Gastrocnemius medialis (tissue), 4 donors: ENCODE measurements at regions not wholly inside any gene's neighbourhood (a gene's known extent, or its start where the extent isn't known, plus 50 kb on each side); places are given as distances from the start of the nearest gene placed in this dataset.

Experiments
- ATAC-seq, 2 donors: fragments of 150-250 bp; one replicate each; pipeline ENCODE4 v1.9.1; 2016
- DNase-seq, 2 donors: peaks; one replicate each; pipeline ENCODE4 v3.0.0-alpha.2; 2019
- H3K27ac ChIP-seq, 4 donors: fragments of 200-600 bp; sonication (generic); 1 replicate in 1 of 4; 2 replicates in 3 of 4; pipeline ENCODE4 v1.5.1; 2016 to 2018; ENCODE audit warnings: mild to moderate bottlenecking in 2 of 4, moderate library complexity in 1 of 4
- H3K27me3 ChIP-seq, 3 donors: fragments of 200-600 bp; sonication (generic) in 2 of 3; 1 replicate in 1 of 3; 2 replicates in 2 of 3; pipeline versions ENCODE4 v1.5.1 to v1.6.0; 2016 to 2019; ENCODE audit warnings: mild to moderate bottlenecking in 1 of 3, moderate library complexity in 1 of 3
- H3K36me3 ChIP-seq, 2 donors: fragments of 200-600 bp; sonication (generic) in 1 of 2; one replicate each; pipeline ENCODE4 v1.5.1; 2017 to 2018
- H3K4me1 ChIP-seq, 2 donors: fragments of 200-600 bp; sonication (generic) in 1 of 2; one replicate each; pipeline ENCODE4 v1.5.1; 2016 to 2017; ENCODE audit warnings: mild to moderate bottlenecking in 2 of 2
- H3K4me3 ChIP-seq, 4 donors: fragments of 200-600 bp; sonication (generic) in 3 of 4; 1 replicate in 1 of 4; 2 replicates in 3 of 4; pipeline ENCODE4 v1.5.1; 2016 to 2019; ENCODE audit warnings: mild to moderate bottlenecking in 2 of 4
- H3K9me3 ChIP-seq, 3 donors: fragments of 200-600 bp; sonication (generic) in 2 of 3; 1 replicate in 1 of 3; 2 replicates in 2 of 3; pipeline ENCODE4 v1.5.1; 2016 to 2019
- CTCF ChIP-seq, 5 experiments: fragments of 450-650 bp in 3 of 5; fragments of 200-600 bp in 2 of 5; sonication (generic) in 2 of 5; IDR thresholded peaks in 4 of 5; conservative IDR thresholded peaks in 1 of 5; 1 replicate in 4 of 5; 2 replicates in 1 of 5; pipeline ENCODE4 v1.5.1; 2016 to 2019; ENCODE audit warnings: antibody characterized with exemption in 5 of 5, mild to moderate bottlenecking in 3 of 5, moderate library complexity in 3 of 5
- POLR2A ChIP-seq, 2 donors: fragments of 450-650 bp; IDR thresholded peaks; one replicate each; pipeline ENCODE4 v1.6.1; 2017; ENCODE audit warnings: antibody characterized with exemption in 2 of 2, mild to moderate bottlenecking in 2 of 2, moderate library complexity in 2 of 2
- in situ Hi-C, 4 donors: fragments of 200-750 bp; cut with MboI; loops; one replicate each; pipeline versions ENCODE4 v1.15.0 to v1.8.0; 2017; ENCODE audit warnings: low sequenced_read_pairs in 4 of 4
- intact Hi-C: fragments of 100-400 bp; cut with DNase I; formaldehyde crosslinking; loops from one replicate; pipeline ENCODE4 v1.15.1; 2023; ENCODE audit warnings: low total_unique reads

GRCh38 chr3:22419261-22419660 lies 668.3 kb upstream of the ZNF385D start:
- Histone ChIP-seq H3K9me3 (no peaks in the 10 kb centered on the region), H3K4me3 (no peak overlapping the region), H3K27ac (no peak overlapping the region), H3K27me3 (no peaks in the 10 kb centered on the region), H3K36me3 (no peaks in the 10 kb centered on the region), H3K4me1 (no peaks in the 10 kb centered on the region)
- intact Hi-C loops (no loop called here), in situ Hi-C loops (no loop called here)
- TF ChIP-seq CTCF (IDR thresholded peaks at IDR 0.05 in 4 of 5, conservative IDR thresholded peaks at IDR 0.05 in 1 of 5) (no peak), POLR2A (IDR thresholded peaks at IDR 0.05) (no peak)
- no peak for ATAC-seq
- DNase-seq: no peak

GRCh38 chr3:22421589-22421988 lies 670.6 kb upstream of the ZNF385D start:
- H3K27ac ChIP-seq: no peak overlapping the region
- DNase-seq (no peak), ATAC-seq (no peak)
- no peak for TF ChIP-seq CTCF (IDR thresholded peaks at IDR 0.05 in 4 of 5, conservative IDR thresholded peaks at IDR 0.05 in 1 of 5)
- no peak for TF ChIP-seq POLR2A (IDR thresholded peaks at IDR 0.05)
- H3K4me1 ChIP-seq: no peaks in the 10 kb centered on the region
- no peaks in the 10 kb centered on the region for H3K27me3 ChIP-seq
- in situ Hi-C loops: no loop called here
- intact Hi-C loops: no loop called here
- H3K36me3 ChIP-seq: no peaks in the 10 kb centered on the region
- no peak overlapping the region for H3K4me3 ChIP-seq
- no peaks in the 10 kb centered on the region for H3K9me3 ChIP-seq

- Histone ChIP-seq H3K9me3 (no peaks in the 10 kb centered on the region), H3K4me1 (no peaks in the 10 kb centered on the region), H3K27me3 (no peaks in the 10 kb centered on the region), H3K4me3 (no peak overlapping the region), H3K27ac (no peak overlapping the region), H3K36me3 (no peaks in the 10 kb centered on the region)
- intact Hi-C loops: no loop called here
- no peak for DNase-seq
- TF ChIP-seq POLR2A (IDR thresholded peaks at IDR 0.05): no peak
- TF ChIP-seq CTCF (IDR thresholded peaks at IDR 0.05 in 4 of 5, conservative IDR thresholded peaks at IDR 0.05 in 1 of 5): no peak
- in situ Hi-C loops: no loop called here
- no peak for ATAC-seq
These were observed 680.3 kb upstream of the ZNF385D start for GRCh38 chr3:22431334-22431733.

GRCh38 chr3:22439626-22440025 lies 688.6 kb upstream of the ZNF385D start:
- no peaks in the 10 kb centered on the region for H3K27me3 ChIP-seq
- ATAC-seq: no peak
- H3K4me3 ChIP-seq: no peak overlapping the region
- no peaks in the 10 kb centered on the region for H3K9me3 ChIP-seq
- no peak for TF ChIP-seq POLR2A (IDR thresholded peaks at IDR 0.05)
- no peak for TF ChIP-seq CTCF (IDR thresholded peaks at IDR 0.05 in 4 of 5, conservative IDR thresholded peaks at IDR 0.05 in 1 of 5)
- DNase-seq: no peak
- no peak overlapping the region for H3K27ac ChIP-seq
- no peaks in the 10 kb centered on the region for H3K36me3 ChIP-seq
- intact Hi-C loops (no loop called here), in situ Hi-C loops (no loop called here)
- H3K4me1 ChIP-seq: no peaks in the 10 kb centered on the region

GRCh38 chr3:22441711-22442110 lies 690.7 kb upstream of the ZNF385D start:
- intact Hi-C loops: no loop called here
- Histone ChIP-seq H3K4me1 (no peaks in the 10 kb centered on the region), H3K9me3 (no peaks in the 10 kb centered on the region), H3K27me3 (no peaks in the 10 kb centered on the region), H3K36me3 (no peaks in the 10 kb centered on the region), H3K27ac (no peak overlapping the region), H3K4me3 (no peak overlapping the region)
- DNase-seq (no peak), ATAC-seq (no peak)
- no peak for TF ChIP-seq CTCF (IDR thresholded peaks at IDR 0.05 in 4 of 5, conservative IDR thresholded peaks at IDR 0.05 in 1 of 5)
- TF ChIP-seq POLR2A (IDR thresholded peaks at IDR 0.05): no peak
- in situ Hi-C loops: no loop called here
